ENCODE measurements at regions not wholly inside any gene's neighbourhood (a gene's known extent, or its start where the extent isn't known, plus 50 kb on each side); places are given as distances from the start of the nearest gene placed in this dataset.

DNA sequence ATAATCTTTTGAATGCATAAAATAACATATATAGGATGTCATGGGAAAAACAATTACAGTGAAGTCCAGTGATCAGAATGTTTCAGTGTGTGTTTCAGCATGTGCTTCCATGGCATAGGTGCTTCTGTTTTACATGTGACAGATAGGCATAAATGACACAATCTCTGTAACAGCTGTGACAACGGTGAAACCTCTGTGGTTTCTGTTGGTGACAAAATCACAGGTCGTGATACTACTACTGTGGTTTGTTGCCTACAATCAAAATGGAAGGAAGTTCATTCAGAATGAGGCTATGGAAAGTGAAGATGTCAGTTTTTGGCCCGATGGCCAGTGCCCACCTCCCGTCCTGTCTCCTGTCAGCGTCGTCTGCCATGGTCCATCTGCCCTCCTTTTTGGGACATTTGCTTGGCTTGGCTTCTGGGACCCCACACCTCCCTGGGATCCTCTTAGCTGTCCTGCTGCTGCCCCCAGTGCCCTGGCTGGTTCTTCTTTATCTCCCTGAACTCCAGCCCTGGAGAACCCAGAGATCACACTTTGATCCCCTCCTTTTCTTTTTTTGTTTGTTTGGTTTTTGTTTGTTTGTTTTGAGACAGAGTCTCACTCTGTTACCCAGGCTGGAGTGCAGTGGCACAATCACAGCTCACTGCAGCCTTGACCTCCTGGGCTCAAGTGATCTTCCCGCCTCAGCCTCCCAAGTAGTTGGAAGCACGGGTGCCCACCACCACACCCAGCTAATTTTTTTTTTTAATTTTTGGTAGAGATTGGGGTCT is 79.3 kb upstream of the NAA20 start (continued):
- TF ChIP-seq, protein P1, sequence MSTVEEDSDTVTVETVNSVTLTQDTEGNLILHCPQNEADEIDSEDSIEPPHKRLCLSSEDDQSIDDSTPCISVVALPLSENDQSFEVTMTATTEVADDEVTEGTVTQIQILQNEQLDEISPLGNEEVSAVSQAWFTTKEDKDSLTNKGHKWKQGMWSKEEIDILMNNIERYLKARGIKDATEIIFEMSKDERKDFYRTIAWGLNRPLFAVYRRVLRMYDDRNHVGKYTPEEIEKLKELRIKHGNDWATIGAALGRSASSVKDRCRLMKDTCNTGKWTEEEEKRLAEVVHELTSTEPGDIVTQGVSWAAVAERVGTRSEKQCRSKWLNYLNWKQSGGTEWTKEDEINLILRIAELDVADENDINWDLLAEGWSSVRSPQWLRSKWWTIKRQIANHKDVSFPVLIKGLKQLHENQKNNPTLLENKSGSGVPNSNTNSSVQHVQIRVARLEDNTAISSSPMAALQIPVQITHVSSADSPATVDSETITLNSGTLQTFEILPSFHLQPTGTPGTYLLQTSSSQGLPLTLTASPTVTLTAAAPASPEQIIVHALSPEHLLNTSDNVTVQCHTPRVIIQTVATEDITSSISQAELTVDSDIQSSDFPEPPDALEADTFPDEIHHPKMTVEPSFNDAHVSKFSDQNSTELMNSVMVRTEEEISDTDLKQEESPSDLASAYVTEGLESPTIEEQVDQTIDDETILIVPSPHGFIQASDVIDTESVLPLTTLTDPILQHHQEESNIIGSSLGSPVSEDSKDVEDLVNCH (CRISPR knock-in tag; IDR thresholded peaks at IDR 0.05) = no peak
- TF ChIP-seq CBX2 (IDR thresholded peaks at IDR 0.05; ENCODE audit: low read depth, low read length) (no peak), CBX2 (CRISPR knock-in tag; IDR thresholded peaks at IDR 0.05; ENCODE audit: low read depth) (no peak), SIN3A (IDR thresholded peaks at IDR 0.05; ENCODE audit: borderline replicate concordance, low read depth, low read length) (no peak), ZSCAN22 (CRISPR knock-in tag; IDR thresholded peaks at IDR 0.05) (no peak), ZBTB1 (CRISPR knock-in tag; IDR thresholded peaks at IDR 0.05; ENCODE audit: borderline replicate concordance) (no peak), SMAD3 (CRISPR knock-in tag; IDR thresholded peaks at IDR 0.05) (no peak), DPF2 (CRISPR knock-in tag; IDR thresholded peaks at IDR 0.05; ENCODE audit: borderline replicate concordance, low read depth) (no peak), KLF11 (CRISPR knock-in tag; IDR thresholded peaks at IDR 0.05) (no peak), TEAD3 (CRISPR knock-in tag; optimal IDR thresholded peaks at IDR 0.05; ENCODE audit: borderline replicate concordance) (no peak), MXI1 (IDR thresholded peaks at IDR 0.05; ENCODE audit: borderline replicate concordance, low read depth, low read length) (no peak), ZNF768 (CRISPR knock-in tag; IDR thresholded peaks at IDR 0.05) (no peak)
- TF ChIP-seq, protein P2, sequence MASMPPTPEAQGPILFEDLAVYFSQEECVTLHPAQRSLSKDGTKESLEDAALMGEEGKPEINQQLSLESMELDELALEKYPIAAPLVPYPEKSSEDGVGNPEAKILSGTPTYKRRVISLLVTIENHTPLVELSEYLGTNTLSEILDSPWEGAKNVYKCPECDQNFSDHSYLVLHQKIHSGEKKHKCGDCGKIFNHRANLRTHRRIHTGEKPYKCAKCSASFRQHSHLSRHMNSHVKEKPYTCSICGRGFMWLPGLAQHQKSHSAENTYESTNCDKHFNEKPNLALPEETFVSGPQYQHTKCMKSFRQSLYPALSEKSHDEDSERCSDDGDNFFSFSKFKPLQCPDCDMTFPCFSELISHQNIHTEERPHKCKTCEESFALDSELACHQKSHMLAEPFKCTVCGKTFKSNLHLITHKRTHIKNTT (CRISPR knock-in tag; IDR thresholded peaks at IDR 0.05) = no peak
- TF ChIP-seq, protein P3, sequence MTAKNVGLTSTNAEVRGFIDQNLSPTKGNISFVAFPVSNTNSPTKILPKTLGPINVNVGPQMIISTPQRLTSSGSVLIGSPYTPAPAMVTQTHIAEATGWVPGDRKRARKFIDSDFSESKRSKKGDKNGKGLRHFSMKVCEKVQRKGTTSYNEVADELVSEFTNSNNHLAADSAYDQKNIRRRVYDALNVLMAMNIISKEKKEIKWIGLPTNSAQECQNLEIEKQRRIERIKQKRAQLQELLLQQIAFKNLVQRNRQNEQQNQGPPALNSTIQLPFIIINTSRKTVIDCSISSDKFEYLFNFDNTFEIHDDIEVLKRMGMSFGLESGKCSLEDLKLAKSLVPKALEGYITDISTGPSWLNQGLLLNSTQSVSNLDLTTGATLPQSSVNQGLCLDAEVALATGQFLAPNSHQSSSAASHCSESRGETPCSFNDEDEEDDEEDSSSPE (CRISPR knock-in tag; IDR thresholded peaks at IDR 0.05) = no peak
- TF ChIP-seq, protein P4, sequence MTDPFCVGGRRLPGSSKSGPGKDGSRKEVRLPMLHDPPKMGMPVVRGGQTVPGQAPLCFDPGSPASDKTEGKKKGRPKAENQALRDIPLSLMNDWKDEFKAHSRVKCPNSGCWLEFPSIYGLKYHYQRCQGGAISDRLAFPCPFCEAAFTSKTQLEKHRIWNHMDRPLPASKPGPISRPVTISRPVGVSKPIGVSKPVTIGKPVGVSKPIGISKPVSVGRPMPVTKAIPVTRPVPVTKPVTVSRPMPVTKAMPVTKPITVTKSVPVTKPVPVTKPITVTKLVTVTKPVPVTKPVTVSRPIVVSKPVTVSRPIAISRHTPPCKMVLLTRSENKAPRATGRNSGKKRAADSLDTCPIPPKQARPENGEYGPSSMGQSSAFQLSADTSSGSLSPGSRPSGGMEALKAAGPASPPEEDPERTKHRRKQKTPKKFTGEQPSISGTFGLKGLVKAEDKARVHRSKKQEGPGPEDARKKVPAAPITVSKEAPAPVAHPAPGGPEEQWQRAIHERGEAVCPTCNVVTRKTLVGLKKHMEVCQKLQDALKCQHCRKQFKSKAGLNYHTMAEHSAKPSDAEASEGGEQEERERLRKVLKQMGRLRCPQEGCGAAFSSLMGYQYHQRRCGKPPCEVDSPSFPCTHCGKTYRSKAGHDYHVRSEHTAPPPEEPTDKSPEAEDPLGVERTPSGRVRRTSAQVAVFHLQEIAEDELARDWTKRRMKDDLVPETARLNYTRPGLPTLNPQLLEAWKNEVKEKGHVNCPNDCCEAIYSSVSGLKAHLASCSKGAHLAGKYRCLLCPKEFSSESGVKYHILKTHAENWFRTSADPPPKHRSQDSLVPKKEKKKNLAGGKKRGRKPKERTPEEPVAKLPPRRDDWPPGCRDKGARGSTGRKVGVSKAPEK (CRISPR knock-in tag; IDR thresholded peaks at IDR 0.05; ENCODE audit: borderline replicate concordance) = no peak
- TF ChIP-seq, protein P5, sequence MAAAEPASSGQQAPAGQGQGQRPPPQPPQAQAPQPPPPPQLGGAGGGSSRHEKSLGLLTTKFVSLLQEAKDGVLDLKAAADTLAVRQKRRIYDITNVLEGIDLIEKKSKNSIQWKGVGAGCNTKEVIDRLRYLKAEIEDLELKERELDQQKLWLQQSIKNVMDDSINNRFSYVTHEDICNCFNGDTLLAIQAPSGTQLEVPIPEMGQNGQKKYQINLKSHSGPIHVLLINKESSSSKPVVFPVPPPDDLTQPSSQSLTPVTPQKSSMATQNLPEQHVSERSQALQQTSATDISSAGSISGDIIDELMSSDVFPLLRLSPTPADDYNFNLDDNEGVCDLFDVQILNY (CRISPR knock-in tag; conservative IDR thresholded peaks at IDR 0.05) = no peak
- TF ChIP-seq, protein P6, sequence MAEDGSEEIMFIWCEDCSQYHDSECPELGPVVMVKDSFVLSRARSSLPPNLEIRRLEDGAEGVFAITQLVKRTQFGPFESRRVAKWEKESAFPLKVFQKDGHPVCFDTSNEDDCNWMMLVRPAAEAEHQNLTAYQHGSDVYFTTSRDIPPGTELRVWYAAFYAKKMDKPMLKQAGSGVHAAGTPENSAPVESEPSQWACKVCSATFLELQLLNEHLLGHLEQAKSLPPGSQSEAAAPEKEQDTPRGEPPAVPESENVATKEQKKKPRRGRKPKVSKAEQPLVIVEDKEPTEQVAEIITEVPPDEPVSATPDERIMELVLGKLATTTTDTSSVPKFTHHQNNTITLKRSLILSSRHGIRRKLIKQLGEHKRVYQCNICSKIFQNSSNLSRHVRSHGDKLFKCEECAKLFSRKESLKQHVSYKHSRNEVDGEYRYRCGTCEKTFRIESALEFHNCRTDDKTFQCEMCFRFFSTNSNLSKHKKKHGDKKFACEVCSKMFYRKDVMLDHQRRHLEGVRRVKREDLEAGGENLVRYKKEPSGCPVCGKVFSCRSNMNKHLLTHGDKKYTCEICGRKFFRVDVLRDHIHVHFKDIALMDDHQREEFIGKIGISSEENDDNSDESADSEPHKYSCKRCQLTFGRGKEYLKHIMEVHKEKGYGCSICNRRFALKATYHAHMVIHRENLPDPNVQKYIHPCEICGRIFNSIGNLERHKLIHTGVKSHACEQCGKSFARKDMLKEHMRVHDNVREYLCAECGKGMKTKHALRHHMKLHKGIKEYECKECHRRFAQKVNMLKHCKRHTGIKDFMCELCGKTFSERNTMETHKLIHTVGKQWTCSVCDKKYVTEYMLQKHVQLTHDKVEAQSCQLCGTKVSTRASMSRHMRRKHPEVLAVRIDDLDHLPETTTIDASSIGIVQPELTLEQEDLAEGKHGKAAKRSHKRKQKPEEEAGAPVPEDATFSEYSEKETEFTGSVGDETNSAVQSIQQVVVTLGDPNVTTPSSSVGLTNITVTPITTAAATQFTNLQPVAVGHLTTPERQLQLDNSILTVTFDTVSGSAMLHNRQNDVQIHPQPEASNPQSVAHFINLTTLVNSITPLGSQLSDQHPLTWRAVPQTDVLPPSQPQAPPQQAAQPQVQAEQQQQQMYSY (CRISPR knock-in tag; IDR thresholded peaks at IDR 0.05) = no peak

All from HepG2 (cell line).